ENCODE measurements at regions not wholly inside any gene's neighbourhood (a gene's known extent, or its start where the extent isn't known, plus 50 kb on each side); places are given as distances from the start of the nearest gene placed in this dataset.
"Not testable (repeated sequence)": the region's sequence is repeated elsewhere in the genome, so short reads cannot be mapped to it uniquely, and the experiment has no call there.

DNA sequence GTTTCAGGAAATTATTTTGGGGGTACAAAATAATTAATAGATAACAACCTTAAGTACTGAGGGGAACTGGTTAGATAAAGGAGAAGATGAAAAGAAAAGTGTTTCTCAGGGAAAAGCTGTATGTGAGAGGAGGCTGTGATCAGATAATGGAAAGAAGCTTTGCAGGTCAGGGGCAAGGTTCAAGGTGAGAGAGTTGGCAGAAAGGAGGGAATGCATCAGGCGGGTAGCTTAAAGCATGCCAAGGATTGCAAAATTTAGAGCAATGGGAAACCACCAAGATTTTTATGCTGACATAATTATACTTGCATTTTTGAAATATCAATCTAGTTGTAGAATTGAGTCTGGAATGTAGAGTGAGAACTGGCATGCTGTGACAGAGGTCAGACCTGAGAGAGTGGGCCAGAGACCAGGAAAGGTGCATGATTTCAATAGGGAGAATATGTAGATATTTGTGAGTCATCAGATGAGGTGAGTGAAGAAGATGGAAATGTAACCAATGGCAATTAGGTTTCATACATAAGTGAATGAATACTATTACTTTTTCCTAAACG, 508.7 kb downstream of the TRIML1 start:
- DNase-seq (ENCODE audit: extremely low read depth, low read depth, low spot score), result no peak

DNA sequence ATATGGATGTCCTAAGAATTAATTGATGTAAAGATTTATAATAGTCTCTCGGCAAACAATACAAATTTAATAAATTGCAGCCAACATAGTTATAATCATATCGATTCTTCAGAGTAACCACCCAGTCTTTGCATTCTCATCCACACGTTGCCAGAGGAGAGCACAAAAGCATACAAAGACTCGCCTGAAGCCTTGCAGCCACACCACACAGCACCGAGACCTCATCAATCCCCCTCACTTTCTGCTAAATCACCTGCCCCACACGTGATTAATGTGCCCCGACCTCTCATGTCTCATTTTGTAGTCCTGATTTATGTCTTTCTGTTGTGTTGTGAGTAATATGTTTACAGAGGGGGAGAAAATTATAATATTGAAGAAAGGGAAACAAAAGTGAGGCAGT, 510.4 kb downstream of the TRIML1 start:
- no peak for DNase-seq (ENCODE audit: extremely low read depth, low read depth, low spot score)

DNA sequence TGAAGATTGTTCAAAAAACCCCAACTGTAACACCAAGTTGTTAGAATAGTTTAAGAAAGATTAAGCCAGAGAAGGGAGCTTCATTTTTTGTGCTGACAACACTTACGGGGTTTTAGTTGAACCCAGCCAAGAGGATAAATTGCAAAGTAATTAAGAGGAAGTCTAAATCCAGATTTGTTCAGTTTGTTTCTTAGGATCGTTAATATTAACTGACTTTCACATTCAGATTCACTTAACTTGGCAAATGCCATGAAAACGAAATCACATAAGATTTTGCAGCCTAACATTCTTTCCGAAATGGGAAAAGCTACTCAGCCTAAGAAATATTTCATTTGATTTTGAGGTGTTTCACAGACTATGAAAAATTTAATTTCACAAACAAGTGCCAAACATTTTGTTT, 511.3 kb downstream of the TRIML1 start:
- DNase-seq (ENCODE audit: extremely low read depth, low read depth, low spot score), result no peak

DNA sequence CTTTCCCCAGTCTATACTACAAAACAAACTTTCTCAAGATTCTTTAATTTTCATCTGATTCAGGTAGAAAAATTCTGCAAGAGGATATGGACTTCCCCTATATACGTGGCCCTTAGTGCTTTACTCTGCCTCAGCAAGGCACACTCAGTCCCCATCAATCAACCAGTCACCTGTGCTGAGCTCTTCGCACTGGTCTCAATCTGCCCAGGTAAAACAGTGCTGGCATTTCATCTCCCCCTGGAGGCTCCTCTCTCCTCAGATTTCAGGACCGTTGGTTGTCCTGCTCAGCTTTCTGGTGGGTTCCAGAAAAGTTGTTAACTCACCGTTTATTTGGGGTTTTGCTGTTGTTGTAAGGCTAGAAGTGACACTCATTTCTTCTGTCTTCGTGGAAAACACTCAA, 518.1 kb downstream of the TRIML1 start:
- DNase-seq (ENCODE audit: extremely low read depth, low read depth, low spot score), result no peak

DNA sequence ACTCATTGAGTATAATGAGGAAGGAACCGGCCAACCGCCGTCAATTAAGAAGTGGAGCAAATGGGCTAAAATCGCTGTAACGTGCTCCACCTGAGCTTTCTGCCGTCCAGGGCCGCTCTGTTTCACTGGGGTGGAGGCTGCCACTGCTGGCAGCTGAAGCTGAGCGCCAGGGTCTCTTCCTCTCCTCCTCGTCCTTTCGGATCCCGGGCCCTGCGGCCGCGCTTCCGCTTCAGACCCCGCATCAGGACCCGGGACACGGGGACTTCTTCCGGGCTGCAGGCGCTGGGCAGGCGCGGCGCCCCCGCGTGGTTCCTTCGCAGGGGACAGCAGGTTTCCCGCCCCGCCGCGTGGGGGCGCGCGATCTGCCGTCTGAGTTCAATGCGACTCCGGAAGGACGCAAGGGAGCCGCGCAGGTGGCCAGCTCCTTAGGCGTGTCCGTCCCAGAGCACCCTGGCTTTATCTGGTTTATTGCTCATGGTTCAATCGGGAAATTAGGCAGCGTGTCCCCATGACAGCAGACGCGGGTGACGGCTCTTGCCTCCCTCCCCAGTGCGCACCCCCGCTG, 519.8 kb downstream of the TRIML1 start:
- DNase-seq (ENCODE audit: extremely low read depth, low read depth, low spot score), result no peak

DNA sequence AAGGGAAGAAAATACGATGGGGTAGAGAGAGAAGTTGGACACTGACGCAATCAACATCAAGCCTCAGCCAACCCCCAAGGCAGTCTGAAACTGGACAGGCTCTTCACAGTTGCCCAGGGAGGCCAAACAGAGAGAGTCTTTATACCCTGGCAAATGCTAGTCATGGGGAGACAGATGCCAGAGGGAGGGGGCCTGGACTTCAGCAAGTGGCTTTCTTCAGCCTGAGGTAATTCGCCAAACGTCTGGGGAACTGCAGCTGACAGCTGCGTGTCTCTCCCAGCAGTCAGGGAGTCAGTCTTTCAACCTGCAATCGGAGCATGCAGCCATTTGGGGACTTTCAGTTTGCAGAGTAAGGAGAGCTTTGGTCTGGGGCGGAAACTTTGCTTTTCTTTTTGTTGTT, 521.6 kb downstream of the TRIML1 start:
- DNase-seq (ENCODE audit: extremely low read depth, low read depth, low spot score), result no peak

DNA sequence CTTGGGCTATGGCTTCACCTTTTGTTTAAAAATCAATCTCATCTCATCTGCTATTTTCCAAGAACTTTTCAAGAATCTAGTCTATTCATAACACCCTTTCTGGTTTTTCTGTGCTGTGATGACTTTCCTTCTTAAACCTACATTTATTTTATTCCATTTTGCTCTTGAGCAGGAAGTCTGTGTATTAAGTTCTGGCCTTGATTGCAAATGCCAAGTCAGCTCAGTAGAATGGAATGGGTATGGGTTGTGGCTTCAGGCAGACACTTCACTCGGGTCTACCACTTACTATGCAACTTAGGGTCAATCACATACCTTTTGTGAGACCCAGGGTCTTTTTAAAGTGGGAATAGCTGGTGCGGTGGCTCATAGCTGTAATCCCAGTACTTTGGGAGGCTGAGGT, 522.3 kb downstream of the TRIML1 start:
- DNase-seq (ENCODE audit: extremely low read depth, low read depth, low spot score), result no peak

DNA sequence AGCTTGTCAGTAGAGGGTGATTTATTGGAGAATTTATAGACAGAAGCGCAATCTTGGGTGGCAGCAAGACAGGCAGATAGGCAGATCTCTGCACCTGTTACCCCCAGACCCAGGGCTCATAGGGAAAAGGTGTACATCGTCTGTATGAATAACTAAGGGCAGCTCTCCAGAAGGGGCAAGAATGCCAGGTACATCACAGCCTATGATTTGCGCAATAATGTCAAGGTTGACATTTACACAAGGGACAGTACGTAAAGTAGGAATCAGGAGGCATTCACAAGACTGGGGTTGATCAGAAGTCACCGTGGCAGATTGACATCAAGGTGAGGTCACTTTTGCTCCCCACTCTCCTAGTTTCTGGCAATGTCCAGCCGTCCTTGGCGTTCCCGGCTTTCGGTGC, 524.1 kb downstream of the TRIML1 start:
- DNase-seq (ENCODE audit: extremely low read depth, low read depth, low spot score), result no peak

DNA sequence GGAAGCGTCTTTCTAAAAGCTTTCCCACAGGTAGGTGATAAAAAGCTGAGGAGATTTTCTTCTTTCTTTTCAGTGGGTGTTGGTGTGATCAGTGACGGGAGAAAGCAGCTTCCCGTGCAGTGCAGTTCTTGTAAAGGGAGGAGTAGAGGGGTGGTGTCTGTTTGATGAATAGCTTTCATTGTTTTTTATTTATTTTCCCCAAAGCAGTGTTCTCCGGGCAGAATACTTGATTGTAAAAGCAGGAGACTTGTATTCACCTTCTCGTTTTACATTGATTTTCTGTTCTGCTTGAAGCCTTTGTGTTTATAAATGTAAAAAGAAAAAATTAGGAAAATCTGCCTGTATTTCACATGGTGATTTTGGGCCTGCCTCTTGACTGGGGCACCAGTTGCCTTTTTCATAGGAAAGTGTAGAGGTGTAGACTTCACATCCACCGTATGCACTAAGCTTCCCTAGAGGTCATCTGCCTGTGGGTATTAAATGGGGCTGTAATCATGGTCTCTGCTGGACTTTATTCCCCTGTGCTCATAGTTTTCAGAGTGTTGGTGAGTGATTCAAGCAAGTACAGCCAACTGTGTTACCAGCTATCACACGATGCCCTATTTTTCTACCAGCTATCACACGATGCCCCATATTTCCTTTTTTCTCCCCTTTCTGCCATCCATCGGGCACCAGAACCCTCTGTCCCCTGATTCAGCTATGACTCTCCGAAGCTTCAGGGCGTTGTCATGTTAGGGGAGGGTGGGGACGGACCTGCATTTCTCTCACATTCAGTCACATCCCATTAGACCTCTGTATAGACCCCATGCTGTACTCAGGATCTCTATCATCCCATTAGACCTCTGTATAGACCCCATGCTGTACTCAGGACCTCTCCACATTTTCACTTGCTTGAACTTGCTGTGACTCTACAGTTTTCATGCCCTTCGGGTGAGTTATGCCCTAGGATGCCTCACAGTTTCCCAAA, 526.5 kb downstream of the TRIML1 start:
- DNase-seq (ENCODE audit: extremely low read depth, low read depth, low spot score), result no peak

DNA sequence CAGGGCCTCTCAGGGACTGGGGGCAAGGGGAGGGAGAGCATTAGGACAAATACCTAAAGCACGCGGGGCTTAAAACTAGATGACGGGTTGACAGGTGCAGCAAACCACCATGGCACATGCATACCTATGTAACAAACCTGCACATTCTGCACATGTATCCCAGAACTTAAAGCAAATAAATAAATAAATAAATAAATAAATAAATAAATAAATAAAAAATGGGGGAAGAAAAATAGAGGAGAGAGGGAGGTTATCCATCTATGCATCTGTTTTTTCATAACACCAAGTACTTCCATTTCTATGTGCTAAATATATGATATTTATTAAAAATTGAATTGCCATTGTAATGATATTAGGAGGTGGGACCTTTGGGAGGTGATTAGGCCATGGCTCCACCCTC, 539.5 kb downstream of the TRIML1 start:
- DNase-seq (ENCODE audit: extremely low read depth, low read depth, low spot score), result not testable (repeated sequence)

DNA sequence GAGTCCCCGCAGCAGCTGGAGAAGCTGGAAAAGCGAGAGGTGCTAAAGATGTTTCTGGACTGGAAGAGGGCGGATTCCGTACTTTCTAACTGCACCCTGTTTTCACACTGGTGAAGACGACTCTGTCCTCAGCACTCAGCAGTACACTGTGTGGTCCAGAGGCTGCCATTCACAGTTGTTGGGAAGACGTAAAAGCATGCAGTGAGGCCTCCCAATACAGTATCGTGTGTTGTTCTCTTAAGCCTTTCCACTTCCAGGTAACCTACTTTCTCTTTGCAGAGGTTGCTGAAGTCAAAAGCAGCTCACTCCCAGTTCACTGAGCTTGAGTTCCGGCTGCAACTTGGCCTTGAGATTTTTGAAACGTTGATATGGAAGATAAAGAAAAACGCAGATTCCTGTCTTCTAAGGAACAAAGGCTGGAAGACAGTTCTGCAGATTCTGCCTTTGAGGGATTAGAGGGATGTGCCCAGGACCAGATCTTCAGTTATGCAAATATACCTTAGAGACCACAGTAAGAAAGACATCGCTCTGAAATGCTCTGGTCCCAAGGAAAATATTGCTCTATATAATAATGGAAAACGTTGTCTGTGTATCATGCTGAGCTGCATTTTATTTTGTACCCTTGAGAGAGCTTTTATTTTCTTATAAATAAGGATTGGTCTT, 540.9 kb downstream of the TRIML1 start:
- DNase-seq (ENCODE audit: extremely low read depth, low read depth, low spot score), result no peak

DNA sequence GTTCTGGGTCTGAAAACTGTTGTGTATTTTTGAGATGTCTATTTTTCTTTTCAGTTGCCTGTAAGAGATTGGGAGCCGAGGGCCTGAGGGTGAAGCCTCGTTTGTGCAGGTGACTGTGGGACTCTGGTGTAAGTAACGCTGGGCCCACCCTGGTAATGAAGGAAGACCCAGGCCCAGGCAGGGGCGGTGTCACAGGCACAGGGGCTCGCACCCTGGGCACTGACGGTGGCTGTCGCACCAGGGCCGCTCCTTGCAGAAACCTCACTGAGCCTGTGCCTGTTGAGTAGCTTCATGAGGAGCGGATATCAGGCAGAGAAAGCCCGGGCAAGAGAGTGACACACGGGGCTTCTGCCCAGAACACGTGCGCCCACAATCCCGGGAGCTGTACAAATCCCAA, 541.4 kb downstream of the TRIML1 start:
- no peak for DNase-seq (ENCODE audit: extremely low read depth, low read depth, low spot score)

DNA sequence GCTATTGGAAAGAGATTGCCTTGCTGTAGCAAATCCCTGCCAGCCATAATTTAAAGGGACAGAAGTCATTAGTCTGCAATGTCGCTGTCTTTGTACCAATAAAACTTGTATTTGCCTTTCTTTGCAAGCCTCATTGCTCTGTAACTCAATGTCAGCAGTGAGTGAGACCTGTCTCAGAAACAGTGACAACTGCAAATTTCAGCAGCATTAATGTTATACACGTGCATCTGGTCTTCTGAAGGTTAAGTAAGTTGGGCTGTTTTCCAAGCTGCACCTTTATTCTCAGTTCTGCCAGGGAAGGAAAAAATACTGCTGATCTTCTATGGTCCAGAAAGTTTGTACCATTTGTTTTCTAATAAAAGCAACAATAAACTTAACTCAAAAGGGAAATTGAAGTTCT, 543.1 kb downstream of the TRIML1 start:
- no peak for DNase-seq (ENCODE audit: extremely low read depth, low read depth, low spot score)

DNA sequence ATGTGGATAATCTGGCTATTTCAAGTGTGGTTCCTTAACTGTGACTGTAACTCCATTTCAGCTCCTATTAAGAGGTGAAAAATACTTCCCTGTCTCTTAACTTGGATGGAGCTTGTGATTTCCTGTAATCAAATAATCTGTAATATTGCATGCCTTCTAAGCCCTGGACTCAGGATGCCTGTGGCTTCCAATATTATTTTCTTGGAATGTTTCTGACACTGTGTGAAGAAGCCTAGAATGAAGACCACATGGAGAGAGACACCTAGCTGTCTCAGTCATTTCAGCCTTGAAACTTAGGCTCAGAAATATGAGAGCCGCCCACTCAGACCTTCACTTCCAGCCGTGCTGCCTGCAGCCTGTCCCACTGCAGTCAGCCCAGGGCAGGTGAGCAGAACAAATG, 544.3 kb downstream of the TRIML1 start:
- no peak for DNase-seq (ENCODE audit: extremely low read depth, low read depth, low spot score)

DNA sequence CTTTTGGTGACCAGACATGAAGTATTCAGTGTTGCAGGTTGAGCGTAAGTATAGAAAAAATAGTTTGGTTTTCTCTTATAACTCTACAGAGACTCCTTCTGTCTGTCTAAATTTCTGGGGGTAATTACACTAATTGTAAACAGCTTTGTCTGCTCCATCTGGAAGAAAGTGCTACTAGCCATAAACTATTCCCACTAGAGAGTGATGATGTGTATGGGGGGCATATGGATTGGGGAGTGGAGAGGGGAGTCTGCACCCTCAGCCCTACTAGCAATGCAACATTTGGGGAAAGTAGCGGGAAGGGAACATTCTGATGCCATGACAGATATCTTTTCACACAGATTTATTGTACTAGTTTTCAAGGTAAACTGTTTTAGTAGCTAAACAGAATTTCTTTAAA, 549.7 kb downstream of the TRIML1 start:
- DNase-seq (ENCODE audit: extremely low read depth, low read depth, low spot score), result no peak

DNA sequence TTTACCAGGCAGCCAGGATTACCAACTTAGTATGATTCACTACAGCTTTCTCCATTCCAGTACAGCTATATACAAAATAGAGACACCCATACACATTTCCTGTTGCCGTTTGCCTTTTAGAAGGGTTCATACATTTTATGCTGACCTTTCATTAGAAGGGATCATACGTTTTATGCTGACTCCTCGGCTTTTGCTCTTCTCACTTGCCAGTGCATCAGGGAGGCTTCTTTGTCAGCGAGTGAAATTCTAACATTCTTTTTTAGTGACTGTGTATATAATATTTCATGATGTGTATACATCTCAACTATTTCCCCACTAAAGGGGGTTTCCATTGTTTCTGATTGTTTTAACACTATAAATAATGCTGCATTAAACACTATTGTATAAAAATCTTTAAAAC, 552.6 kb downstream of the TRIML1 start:
- no peak for DNase-seq (ENCODE audit: extremely low read depth, low read depth, low spot score)

DNA sequence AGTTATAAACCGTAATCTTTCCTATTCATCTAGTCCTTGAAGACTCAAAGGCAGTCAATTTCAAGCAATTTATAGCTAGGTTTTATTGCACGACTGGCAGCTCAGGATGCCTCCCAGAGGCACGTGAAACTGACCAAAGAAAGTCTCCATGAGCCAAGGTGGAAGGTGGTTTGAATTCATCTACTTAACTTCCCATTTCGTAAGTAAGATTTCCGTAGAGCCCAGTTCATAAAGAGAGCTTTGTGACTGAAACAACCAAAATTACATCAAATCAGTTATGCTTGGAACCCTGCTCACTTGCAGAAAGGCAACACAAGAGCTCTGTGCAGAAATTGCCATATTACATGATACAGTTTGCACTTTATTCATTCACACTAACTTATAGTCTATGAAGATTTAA, 556.0 kb downstream of the TRIML1 start:
- no peak for DNase-seq (ENCODE audit: extremely low read depth, low read depth, low spot score)

DNA sequence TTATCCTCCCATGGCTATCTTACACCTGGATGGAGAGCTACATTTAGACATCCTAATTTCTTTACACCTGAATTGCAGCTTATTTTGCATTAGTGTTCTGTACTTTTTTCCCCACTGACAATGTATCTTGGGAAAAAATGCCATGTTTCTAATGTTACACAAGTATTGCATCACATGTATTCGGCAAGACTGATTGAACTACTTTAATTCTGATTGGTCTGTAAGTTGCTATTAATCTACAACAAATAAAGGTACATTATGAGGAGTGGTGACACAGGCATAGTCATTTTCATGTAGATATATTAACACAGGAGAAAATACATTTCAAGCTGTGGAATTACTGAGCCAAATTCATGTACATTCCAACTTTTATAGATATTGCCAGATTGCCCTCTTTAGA, 558.0 kb downstream of the TRIML1 start:
- no peak for DNase-seq (ENCODE audit: extremely low read depth, low read depth, low spot score)

DNA sequence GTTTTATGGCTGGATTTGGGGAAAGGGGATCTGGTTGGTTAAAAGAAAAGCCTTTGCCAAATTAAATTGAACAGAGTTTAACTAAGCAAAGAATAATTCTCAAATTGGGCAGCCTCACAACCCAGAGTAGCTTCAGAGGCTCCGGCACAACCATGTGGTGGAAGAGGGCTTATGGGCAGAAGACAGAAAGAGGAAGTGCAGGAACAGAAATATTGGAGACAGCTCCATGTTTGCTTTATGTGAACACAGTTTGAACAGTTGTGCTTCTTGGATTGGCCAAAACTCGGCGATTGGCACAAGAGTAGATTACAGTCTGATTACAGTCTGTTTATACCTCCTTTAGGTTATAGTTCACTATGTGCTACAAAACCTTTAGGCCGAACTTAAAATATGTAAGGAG, 562.7 kb downstream of the TRIML1 start:
- DNase-seq (ENCODE audit: extremely low read depth, low read depth, low spot score), result no peak

DNA sequence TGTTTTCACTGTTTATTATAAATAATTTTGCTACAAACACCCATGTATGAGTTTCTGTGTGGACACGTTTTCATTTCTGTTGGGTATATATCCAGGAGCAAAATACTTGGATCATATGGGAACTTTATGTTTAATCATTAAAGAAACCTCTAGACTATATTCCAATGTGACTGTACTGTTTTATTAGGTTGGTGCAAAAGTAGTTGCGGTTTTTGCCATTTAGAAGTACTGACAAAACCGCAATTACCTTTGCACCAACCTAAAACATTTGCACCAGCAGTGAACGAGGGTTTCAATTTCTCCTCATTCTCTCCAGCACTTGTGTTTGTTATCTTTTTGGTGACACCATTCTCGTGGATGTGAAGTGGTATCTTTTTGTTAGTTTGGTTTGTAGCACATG, 565.0 kb downstream of the TRIML1 start:
- DNase-seq (ENCODE audit: extremely low read depth, low read depth, low spot score), result no peak

DNA sequence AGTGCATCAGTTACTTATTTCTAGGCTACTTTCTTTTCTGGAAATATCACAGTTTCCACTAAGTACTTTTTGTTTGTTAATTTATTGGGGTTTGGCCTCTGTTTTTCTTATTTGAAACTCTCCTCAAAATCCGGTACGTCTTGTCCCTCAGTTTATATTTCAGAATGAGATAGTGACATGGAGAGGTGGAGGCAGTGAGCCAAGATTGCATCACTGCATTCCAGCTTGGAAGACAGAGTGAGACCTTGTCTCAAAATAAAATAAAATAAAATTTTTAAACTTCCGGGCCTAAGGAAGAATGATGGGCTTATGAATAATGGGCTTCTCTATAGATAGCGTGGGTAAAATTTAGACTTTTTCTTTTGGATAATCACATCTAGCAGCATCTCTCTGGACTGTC, 567.8 kb downstream of the TRIML1 start:
- no peak for DNase-seq (ENCODE audit: extremely low read depth, low read depth, low spot score)

DNA sequence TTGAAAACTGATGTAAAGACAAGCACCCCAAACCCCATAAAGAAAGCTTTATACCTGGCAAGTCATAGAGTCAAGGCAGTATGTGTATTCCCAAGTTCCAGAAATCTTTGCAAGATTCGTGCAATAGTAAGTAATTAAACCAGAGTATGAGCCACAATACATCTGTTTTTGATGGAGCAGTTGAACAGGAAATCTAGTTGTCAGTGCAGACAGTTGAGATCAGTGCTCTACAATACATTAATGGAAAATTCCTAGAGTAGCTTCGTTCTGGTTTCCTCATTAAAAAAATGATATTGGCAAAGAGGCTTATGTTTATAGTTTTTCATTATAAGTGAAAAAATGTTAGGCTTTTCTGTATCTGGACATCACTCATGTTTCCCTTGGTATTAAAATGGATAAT, 575.3 kb downstream of the TRIML1 start:
- no peak for DNase-seq (ENCODE audit: extremely low read depth, low read depth, low spot score)
